ENCODE measurements at regions not wholly inside any gene's neighbourhood (a gene's known extent, or its start where the extent isn't known, plus 50 kb on each side); places are given as distances from the start of the nearest gene placed in this dataset.

GRCh38 chrX:138928737-138929459, 217.4 kb upstream of the FGF13 start:
- no peak overlapping the region for H3K4me3 Mint-ChIP-seq
- no peak overlapping the region for H3K27ac Mint-ChIP-seq
- peaks cover 4% of the 10 kb centered on the region for H3K9me3 Mint-ChIP-seq
- TF ChIP-seq CTCF (IDR thresholded peaks at IDR 0.05; ENCODE audit: unreplicated experiment), result no peak
- H3K27me3 Mint-ChIP-seq (ENCODE audit: low read depth), result peaks cover 2% of the 10 kb centered on the region
- no peak for DNase-seq (ENCODE audit: low spot score in 2 of 2, unreplicated experiment in 2 of 2)
- peaks cover 13% of the 10 kb centered on the region for H3K4me1 Mint-ChIP-seq
- H3K36me3 Mint-ChIP-seq, result no peaks in the 10 kb centered on the region

GRCh38 chrX:138925330-138925729, 213.8 kb upstream of the FGF13 start:
- H3K27me3 Mint-ChIP-seq (ENCODE audit: low read depth), result peaks cover 2% of the 10 kb centered on the region
- H3K4me1 Mint-ChIP-seq, result peaks cover 9% of the 10 kb centered on the region
- TF ChIP-seq CTCF (IDR thresholded peaks at IDR 0.05; ENCODE audit: unreplicated experiment), result no peak
- no peak for DNase-seq (ENCODE audit: low spot score in 2 of 2, unreplicated experiment in 2 of 2)
- no peaks in the 10 kb centered on the region for H3K36me3 Mint-ChIP-seq
- no peak overlapping the region for H3K27ac Mint-ChIP-seq
- no peak overlapping the region for H3K4me3 Mint-ChIP-seq
- peaks cover 4% of the 10 kb centered on the region for H3K9me3 Mint-ChIP-seq

GRCh38 chrX:138923805-138924204, 212.3 kb upstream of the FGF13 start:
- no peaks in the 10 kb centered on the region for H3K36me3 Mint-ChIP-seq
- no peak for DNase-seq (ENCODE audit: low spot score in 2 of 2, unreplicated experiment in 2 of 2)
- H3K4me1 Mint-ChIP-seq, result no peaks in the 10 kb centered on the region
- no peak overlapping the region for H3K27ac Mint-ChIP-seq
- H3K4me3 Mint-ChIP-seq, result no peak overlapping the region
- peaks cover 2% of the 10 kb centered on the region for H3K27me3 Mint-ChIP-seq (ENCODE audit: low read depth)
- H3K9me3 Mint-ChIP-seq, result peaks cover 4% of the 10 kb centered on the region
- TF ChIP-seq CTCF (IDR thresholded peaks at IDR 0.05; ENCODE audit: unreplicated experiment), result no peak

GRCh38 chrX:138921031-138921430, 209.5 kb upstream of the FGF13 start:
- Mint-ChIP-seq H3K36me3 (no peaks in the 10 kb centered on the region), H3K27ac (no peak overlapping the region), H3K9me3 (peaks cover 2% of the 10 kb centered on the region), H3K4me3 (no peak overlapping the region), H3K27me3 (ENCODE audit: low read depth) (peaks cover 2% of the 10 kb centered on the region), H3K4me1 (peaks cover 9% of the 10 kb centered on the region)
- no peak for DNase-seq (ENCODE audit: low spot score in 2 of 2, unreplicated experiment in 2 of 2)
- TF ChIP-seq CTCF (IDR thresholded peaks at IDR 0.05; ENCODE audit: unreplicated experiment), result no peak

GRCh38 chrX:138917781-138918180, 206.3 kb upstream of the FGF13 start:
- no peaks in the 10 kb centered on the region for H3K36me3 Mint-ChIP-seq
- no peak for DNase-seq (ENCODE audit: low spot score in 2 of 2, unreplicated experiment in 2 of 2)
- peaks cover 9% of the 10 kb centered on the region for H3K4me1 Mint-ChIP-seq
- peak overlapping the region; percentile 68 for H3K27ac Mint-ChIP-seq
- H3K9me3 Mint-ChIP-seq, result no peaks in the 10 kb centered on the region
- TF ChIP-seq CTCF (IDR thresholded peaks at IDR 0.05; ENCODE audit: unreplicated experiment), result no peak
- no peaks in the 10 kb centered on the region for H3K27me3 Mint-ChIP-seq (ENCODE audit: low read depth)
- H3K4me3 Mint-ChIP-seq, result no peak overlapping the region
